ENCODE measurements at regions not wholly inside any gene's neighbourhood (a gene's known extent, or its start where the extent isn't known, plus 50 kb on each side); places are given as distances from the start of the nearest gene placed in this dataset.
"Not testable (repeated sequence)": the region's sequence is repeated elsewhere in the genome, so short reads cannot be mapped to it uniquely, and the experiment has no call there.

DNA sequence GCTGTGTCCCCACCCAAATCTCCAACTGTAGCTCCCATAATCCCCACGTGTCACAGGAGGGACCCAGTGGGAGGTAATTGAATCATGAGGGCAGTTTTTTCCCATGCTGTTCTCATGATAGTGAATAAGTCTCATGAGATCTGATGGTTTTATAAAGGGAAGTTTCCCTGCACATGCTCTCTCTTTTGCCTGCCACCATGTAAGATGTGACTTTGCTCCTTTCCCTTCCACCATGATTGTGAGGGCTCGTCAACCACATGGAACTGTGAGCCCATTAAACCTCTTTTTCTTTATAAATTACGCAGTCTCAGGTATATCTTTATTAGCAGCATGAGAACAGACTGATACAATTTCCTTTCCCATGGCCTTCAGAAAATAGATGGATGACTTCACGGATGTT is 76.8 kb upstream of the ATP8B1 start:
- not testable (repeated sequence) for ATAC-seq

DNA sequence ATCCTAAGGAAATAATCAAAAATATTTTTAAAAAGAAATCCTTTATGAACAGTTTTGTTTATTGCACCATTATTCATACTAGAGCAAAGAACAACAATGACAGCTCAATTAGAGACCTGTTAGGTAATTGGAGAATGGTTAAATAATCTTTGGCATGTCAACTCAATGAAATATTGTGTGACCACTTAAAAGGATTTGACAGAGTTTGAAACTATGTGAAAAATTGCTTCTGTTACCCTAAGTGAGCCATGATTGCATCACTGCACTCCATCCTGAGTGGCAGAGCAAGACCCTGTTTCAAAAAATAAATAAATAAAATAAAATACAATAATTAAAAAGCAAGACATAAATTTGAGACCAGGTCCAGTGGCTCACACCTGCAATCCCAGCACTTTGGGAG is 66.1 kb upstream of the ATP8B1 start:
- ATAC-seq = no peak

DNA sequence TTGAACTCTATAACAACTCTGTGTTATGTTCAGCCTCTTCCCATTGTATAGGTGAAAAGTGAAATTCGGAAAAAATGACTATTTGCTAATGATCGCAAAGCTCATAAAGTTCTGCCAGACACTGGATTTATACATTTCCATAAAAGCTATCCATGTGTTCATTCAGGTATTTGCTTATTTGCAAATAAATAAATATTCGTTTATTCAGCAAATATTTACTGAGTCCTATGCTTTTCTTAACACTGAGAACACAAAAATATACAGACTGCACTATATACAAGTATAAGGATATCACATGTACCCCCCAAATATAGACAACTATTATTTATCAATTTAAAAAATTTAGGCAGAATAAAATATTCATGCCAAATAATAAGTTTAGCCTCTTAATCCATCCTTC is 63.2 kb upstream of the ATP8B1 start:
- no peak for ATAC-seq

DNA sequence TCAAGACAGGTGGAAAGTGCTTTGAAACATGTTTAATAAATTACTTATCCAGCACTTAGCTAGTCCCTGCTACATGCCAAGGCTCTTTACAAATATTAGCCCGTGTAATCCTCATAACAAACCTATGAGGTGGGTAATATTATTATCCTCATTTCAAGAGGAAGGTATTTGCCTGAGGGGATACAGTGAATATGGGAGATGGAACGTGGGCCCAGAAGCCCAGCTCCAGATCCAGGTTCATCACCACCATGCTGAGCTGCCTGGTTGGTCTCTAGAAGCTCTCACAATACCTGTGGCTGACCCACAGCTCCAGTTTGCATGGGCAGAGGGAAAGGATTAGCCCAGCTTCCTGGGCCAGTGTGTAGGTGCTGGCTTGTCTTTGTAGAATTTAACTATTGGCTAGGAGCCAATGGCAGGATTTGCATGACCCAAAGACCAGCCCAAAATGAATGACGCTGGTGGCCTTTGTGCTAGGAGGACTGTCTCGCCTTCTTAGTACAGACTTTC is 61.6 kb upstream of the ATP8B1 start:
- ATAC-seq = no peak

DNA sequence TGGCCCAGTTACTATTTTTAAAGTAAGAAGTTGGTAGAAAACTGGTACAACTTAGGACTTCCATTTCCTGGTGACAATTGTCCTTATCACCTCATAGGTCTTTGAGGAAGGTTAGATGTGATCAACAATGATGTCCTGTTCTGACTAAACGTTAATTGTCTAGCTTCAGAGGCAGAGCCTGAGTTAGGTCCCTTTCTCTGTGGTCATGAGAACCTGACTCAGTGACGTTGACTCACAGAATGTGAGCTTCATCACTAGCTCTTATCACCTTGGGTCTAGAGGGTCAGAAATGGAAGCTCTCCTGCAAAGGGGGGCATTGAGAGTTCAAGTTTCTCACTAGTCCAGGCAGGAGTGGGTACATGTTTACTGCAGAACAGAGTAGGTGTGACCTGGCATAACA is 60.6 kb upstream of the ATP8B1 start:
- peak in 1 of 2 donors; percentile 51 for ATAC-seq

DNA sequence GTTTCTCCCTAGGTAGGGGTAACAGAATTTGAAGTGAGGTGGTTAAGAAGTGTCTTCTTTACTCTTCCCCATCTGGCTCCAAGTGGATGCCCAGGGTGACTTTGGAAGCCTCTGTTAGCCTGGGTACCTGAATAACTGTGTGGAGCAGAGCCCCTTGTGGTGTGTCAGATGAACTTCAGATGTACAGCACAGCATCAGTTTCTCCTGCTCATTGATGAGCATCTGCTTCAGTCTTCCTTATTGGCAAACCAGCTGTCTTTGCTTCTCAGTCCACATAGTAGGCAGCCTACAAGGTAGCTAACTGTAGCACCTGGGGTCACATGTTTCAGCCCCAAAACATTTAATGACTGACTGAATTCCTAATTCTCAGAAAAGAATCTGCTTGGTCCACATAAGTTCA is 56.2 kb upstream of the ATP8B1 start:
- ATAC-seq = peak; percentile 30 to 36

DNA sequence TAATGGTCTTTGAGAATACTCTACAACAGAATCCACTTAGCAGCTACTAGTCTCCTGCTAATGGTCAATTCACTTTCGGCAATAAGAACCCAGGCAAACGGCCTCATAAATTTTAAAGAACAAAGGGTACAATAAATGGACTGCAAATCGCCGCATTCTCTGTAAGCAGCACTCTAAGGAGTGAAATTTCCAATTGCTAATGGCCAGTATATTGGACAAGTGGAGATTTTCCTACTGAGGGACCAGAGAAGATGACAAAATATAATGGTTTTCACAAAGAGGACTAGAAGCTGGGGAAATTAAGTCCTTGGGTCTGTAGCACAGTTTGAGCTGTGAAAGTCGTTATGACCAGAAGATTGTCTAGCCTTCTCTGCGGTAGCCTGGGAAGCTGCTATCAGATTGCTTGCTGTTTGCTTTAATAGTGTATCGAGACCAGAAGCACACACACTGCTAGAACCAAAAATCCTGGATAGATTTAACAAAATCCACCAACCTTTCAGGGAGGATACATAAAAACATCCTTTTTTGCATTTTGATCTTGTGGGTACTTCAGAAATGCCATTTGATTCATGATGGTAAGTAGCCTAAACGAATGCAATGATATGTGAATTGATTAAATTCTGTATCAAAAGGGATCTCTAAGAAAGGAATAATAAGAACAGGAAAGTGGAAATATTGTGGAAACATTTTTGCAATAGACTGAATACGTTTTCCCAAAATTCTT is 53.6 kb upstream of the ATP8B1 start:
- no peak for ATAC-seq

DNA sequence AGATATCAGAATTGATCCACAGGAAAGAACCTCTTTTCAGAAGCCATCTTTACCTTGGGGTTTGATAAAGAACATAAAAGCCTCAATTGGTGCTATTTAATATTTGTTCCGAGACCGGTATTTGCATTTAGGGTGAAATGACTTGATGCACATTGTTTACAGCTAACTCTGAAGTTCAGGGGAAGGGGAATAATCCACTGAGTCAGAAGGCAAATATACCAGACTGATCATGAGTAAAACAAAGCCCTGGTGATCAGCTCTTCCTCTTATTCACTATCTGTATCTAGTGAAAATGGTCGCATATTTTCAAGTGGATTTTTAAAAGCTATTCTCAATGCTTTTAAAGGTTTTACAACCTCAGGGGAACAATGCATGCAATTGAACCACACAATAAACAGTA is 53.0 kb upstream of the ATP8B1 start:
- no peak for ATAC-seq

DNA sequence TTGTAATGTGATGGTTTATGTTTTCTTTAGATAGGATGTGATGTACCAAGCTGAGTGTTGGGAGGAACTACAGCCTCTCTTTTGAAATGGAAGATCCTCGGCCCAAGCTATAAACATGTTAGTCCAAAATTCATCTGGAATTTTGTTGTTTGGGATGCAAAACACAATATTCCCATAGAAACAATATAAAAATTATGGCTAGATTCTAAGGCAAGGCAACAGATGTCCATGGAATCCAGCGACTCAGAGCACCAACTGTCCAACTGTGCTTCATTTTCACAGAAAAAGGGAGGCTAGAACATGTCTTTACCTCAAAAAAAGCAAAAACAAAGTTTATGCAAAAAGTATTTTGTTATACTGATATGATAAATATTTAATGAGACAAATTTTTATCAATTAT is 52.4 kb upstream of the ATP8B1 start:
- ATAC-seq = no peak

DNA sequence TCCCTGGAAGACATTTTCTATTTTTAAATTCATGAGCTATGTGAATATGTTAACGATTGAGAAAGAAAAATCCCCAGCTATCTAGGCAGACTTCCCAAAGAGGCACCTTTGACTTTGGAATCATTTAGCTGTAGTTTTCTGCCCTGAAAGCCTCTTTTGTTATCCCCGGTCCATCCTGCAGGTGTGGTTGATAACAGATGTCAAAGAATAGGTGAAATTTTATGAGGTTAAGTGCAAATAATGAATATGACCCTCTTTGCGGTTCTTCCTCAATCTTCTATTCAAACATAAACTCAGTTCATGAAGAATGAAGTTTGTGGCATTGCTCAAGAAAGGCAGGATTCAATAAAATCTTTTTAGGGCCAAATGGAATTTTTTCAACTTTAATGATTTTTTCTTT is 51.6 kb upstream of the ATP8B1 start:
- ATAC-seq = no peak

DNA sequence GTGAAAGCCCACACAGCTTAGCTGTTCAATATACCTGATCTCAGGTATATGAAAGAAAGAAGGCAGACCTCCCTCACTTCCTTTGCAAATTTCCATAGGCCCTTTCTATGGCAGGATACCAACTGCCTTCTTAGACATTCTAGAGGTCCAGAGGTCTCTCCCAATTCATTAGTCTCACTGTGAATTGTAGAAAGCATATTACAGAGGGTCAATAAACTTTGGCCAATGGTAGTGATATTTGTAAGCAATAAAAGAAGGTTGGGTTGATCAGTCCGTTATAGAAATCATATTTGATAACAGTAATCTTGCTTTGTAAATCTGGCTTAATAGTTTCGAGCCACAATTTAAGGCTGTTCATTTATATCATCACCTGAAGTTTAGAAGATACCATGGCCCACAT is 50.7 kb upstream of the ATP8B1 start:
- ATAC-seq = no peak

DNA sequence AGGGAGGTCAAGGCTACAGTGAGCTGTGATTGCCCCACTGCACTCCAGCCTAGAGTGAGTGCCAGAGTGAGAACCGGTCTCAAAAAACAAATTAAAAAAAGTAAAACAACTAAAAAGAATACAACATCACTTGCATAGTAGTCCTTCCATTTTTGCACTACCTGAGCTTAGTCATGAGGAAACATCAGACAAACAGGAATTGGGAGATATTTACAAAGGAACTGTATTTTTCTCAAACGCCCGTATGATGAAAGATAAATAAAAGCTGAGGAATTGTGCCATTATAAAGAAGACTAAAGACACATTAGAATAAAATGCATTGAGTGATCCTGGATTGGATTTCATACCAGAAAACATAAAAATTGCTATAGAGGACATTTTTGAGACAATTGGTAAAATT is 50.0 kb upstream of the ATP8B1 start:
- no peak for ATAC-seq
